Osteoblast (primary cell): ENCODE measurements at regions not wholly inside any gene's neighbourhood (a gene's known extent, or its start where the extent isn't known, plus 50 kb on each side); places are given as distances from the start of the nearest gene placed in this dataset.
A peak's percentile ranks its signal among the peaks of the same experiment; 100 is the strongest.

Experiments
- DNase-seq: peaks from one replicate; pipeline ENCODE4 v3.0.0; 2011; ENCODE audit warnings: low spot score, mixed read lengths; ENCODE audit not compliant: insufficient read length; ENCODE audit errors: missing footprints
- H2AFZ ChIP-seq: 2 replicates; pipeline ENCODE4 v1.6.0; 2011; ENCODE audit warnings: mild to moderate bottlenecking, low read length
- H3K27ac ChIP-seq: 2 replicates; pipeline ENCODE4 v1.5.1; 2011; ENCODE audit warnings: mild to moderate bottlenecking, low read depth, low read length, moderate library complexity
- H3K27me3 ChIP-seq: 2 replicates; pipeline ENCODE4 v1.6.0; 2012; ENCODE audit warnings: mild to moderate bottlenecking, control low read depth, inconsistent platforms, low read length, moderate library complexity; ENCODE audit not compliant: insufficient read depth
- H3K36me3 ChIP-seq: 2 replicates; pipeline ENCODE4 v1.5.1; 2011; ENCODE audit warnings: mild to moderate bottlenecking, low read length, control low read depth, moderate library complexity; ENCODE audit not compliant: insufficient read depth
- H3K4me1 ChIP-seq: 2 replicates; pipeline ENCODE4 v1.5.1; 2011; ENCODE audit warnings: mild to moderate bottlenecking, low read length, control low read depth, moderate library complexity; ENCODE audit not compliant: insufficient read depth
- H3K4me2 ChIP-seq: 2 replicates; pipeline ENCODE4 v1.6.0; 2011; ENCODE audit warnings: mild to moderate bottlenecking, low read length; ENCODE audit not compliant: insufficient read depth
- H3K4me3 ChIP-seq: fragments of 200-600 bp; sonication (generic); 3 replicates; pipeline ENCODE4 v1.5.1; 2012; ENCODE audit warnings: mild to moderate bottlenecking, low read length, inconsistent platforms; ENCODE audit not compliant: insufficient read depth
- H3K79me2 ChIP-seq: 2 replicates; pipeline ENCODE4 v1.6.0; 2012; ENCODE audit warnings: mild to moderate bottlenecking, low read length, control low read depth, inconsistent platforms; ENCODE audit not compliant: insufficient read depth
- H3K9me3 ChIP-seq: 2 replicates; pipeline ENCODE4 v1.5.1; 2011; ENCODE audit warnings: low read depth, low read length, control low read depth
- H4K20me1 ChIP-seq: 2 replicates; pipeline ENCODE4 v1.6.0; 2012; ENCODE audit warnings: mild to moderate bottlenecking, low read length, control low read depth; ENCODE audit not compliant: insufficient read depth
- CTCF ChIP-seq: IDR thresholded peaks from 2 replicates; pipeline ENCODE4 v1.5.1; 2011; ENCODE audit warnings: mild to moderate bottlenecking, low read depth, low read length, moderate library complexity; ENCODE audit errors: extremely low read depth

DNA sequence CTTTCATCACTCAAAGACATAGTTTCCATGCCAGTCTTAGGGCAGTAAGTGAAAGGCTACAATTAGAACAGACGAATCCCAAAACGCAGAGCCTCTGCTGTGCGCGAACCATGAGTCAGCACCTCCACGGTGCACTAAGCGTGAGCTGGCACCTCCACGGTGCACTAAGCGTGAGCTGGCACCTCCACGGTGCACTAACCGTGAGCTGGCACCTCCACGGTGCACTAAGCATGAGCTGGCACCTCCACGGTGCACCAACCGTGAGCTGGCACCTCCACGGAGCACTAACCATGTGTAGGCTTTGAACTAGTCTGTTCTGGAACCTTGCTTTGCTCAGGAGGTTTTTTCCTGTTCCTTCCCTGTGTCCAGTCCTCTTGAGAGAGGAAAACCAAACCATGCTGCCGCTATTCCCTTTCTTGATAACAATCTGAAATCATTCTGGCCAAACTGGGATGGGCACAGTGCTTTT lies 120.6 kb downstream of the IRS2 start:
- H4K20me1 ChIP-seq, result no peaks in the 10 kb centered on the region
- H3K4me3 ChIP-seq, result no peak overlapping the region
- H2AFZ ChIP-seq, result no peak overlapping the region
- no peak overlapping the region for H3K4me2 ChIP-seq
- no peak for DNase-seq
- no peaks in the 10 kb centered on the region for H3K79me2 ChIP-seq
- no peaks in the 10 kb centered on the region for H3K27me3 ChIP-seq
- no peak for TF ChIP-seq CTCF
- no peaks in the 10 kb centered on the region for H3K36me3 ChIP-seq
- no peaks in the 10 kb centered on the region for H3K4me1 ChIP-seq
- no peaks in the 10 kb centered on the region for H3K9me3 ChIP-seq
- H3K27ac ChIP-seq, result no peak overlapping the region

- Histone ChIP-seq H3K36me3 (no peaks in the 10 kb centered on the region), H3K27ac (no peak overlapping the region), H3K79me2 (no peaks in the 10 kb centered on the region), H3K4me1 (no peaks in the 10 kb centered on the region), H3K27me3 (no peaks in the 10 kb centered on the region), H4K20me1 (no peaks in the 10 kb centered on the region), H3K9me3 (no peaks in the 10 kb centered on the region), H2AFZ (no peak overlapping the region), H3K4me3 (no peak overlapping the region), H3K4me2 (no peak overlapping the region)
- DNase-seq, result no peak
- no peak for TF ChIP-seq CTCF
Observed at GRCh38 chr13:109665240-109665639, 121.1 kb downstream of the IRS2 start.

DNA sequence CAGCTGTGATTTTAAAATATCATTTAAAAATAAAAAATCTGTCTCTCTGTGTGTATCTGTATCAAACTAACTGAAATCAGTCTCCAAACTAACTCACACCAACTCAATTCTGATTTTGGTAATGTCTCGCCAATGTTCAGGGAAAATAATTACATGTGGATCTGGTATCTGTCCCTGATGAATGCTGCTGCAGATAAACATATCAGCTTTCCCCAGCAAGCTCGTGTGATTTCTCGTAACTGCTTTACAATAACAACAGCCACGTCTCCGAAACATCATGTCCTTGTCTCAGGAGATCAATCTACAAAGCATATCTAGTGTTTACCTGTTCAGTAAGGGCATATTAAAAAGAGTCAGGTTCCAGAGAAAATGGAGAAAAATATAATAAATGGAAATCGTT lies 129.0 kb downstream of the IRS2 start:
- H3K4me1 ChIP-seq, result no peaks in the 10 kb centered on the region
- no peak for TF ChIP-seq CTCF
- H3K27me3 ChIP-seq, result peaks cover 3% of the 10 kb centered on the region
- H3K4me2 ChIP-seq, result no peak overlapping the region
- H3K27ac ChIP-seq, result no peak overlapping the region
- no peaks in the 10 kb centered on the region for H4K20me1 ChIP-seq
- H3K79me2 ChIP-seq, result no peaks in the 10 kb centered on the region
- peak overlapping the region; percentile 21 for H2AFZ ChIP-seq
- H3K4me3 ChIP-seq, result no peak overlapping the region
- H3K36me3 ChIP-seq, result no peaks in the 10 kb centered on the region
- DNase-seq, result no peak
- no peaks in the 10 kb centered on the region for H3K9me3 ChIP-seq

DNA sequence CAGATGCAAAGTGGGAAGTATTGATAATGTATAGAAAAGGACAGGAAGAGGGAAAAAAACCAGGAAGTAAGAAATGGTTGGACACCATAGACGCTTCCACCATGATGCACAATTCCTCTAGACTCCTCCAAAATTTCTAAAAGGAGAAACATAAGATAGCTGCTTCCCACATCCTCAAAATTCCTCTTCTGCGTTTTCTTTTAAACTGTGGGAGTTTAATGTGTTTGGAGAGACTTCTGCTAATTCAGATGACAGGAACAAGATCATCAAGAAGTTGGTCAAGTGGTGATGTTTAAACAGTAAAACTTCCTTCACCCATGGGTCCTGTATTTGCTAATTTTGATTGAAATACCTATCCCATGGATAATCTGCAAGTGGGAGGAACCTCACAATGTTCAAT lies 130.2 kb downstream of the IRS2 start:
- TF ChIP-seq CTCF, result no peak
- no peaks in the 10 kb centered on the region for H3K36me3 ChIP-seq
- H3K27me3 ChIP-seq, result peaks cover 3% of the 10 kb centered on the region

More for the DNA sequence above, 130.2 kb downstream of the IRS2 start:
- no peak overlapping the region for H2AFZ ChIP-seq
- H4K20me1 ChIP-seq, result no peaks in the 10 kb centered on the region
- H3K4me1 ChIP-seq, result no peaks in the 10 kb centered on the region
- DNase-seq, result no peak
- no peak overlapping the region for H3K27ac ChIP-seq
- H3K9me3 ChIP-seq, result no peaks in the 10 kb centered on the region
- H3K4me2 ChIP-seq, result no peak overlapping the region
- no peak overlapping the region for H3K4me3 ChIP-seq
- no peaks in the 10 kb centered on the region for H3K79me2 ChIP-seq
